ENCODE measurements at regions not wholly inside any gene's neighbourhood (a gene's known extent, or its start where the extent isn't known, plus 50 kb on each side); places are given as distances from the start of the nearest gene placed in this dataset.

GRCh38 chr13:74367193-74367592 is 233.0 kb upstream of the KLF12 start:
- Mint-ChIP-seq H3K4me3 (no peak overlapping the region), H3K4me1 (no peaks in the 10 kb centered on the region), H3K9me3 (peaks cover 2 to 24% (median 10%) of the 10 kb centered on the region in 7 donors), H3K36me3 (no peaks in the 10 kb centered on the region), H3K27me3 (ENCODE audit: low read depth in 3 of 3) (peaks cover 0 to 4% (median 0%) of the 10 kb centered on the region in 3 donors), H3K27ac (peak overlapping the region in 1 of 7 donors; percentile 2)
- H2AFZ ChIP-seq (ENCODE audit: insufficient read depth, low read depth, low read length, poor library complexity, severe bottlenecking) = no peak overlapping the region
- peaks cover 9 to 12% of the 10 kb centered on the region in 2 donors for H3K9me3 ChIP-seq (replicated peaks in 1 of 2; ENCODE audit: control insufficient read depth in 1 of 2, insufficient read depth in 1 of 2, low read length in 2 of 2)
- no peak overlapping the region for H3K4me2 ChIP-seq (replicated peaks; ENCODE audit: extremely low read depth, low read length, poor library complexity, severe bottlenecking)
- no peaks in the 10 kb centered on the region for H4K20me1 ChIP-seq (ENCODE audit: insufficient read depth, low read length)
- H3K9ac ChIP-seq (ENCODE audit: insufficient read depth, low read length, poor library complexity, severe bottlenecking) = no peak overlapping the region
- H3K79me2 ChIP-seq (ENCODE audit: insufficient read depth, low read length) = no peaks in the 10 kb centered on the region
- WGBS (ENCODE audit: insufficient coverage) = 94% methylated on average over 5 of the region's 8 CpGs
- no peak overlapping the region for H3K4me3 ChIP-seq (replicated peaks in 1 of 3; ENCODE audit: low read depth in 2 of 3, low read length in 3 of 3)
- no peaks in the 10 kb centered on the region for H3K36me3 ChIP-seq (replicated peaks in 1 of 2; ENCODE audit: control insufficient read depth in 1 of 2, insufficient read depth in 2 of 2, low read length in 2 of 2)
- no peaks in the 10 kb centered on the region for H3K27me3 ChIP-seq (ENCODE audit: control insufficient read depth in 2 of 2, insufficient read depth in 2 of 2, low read length in 2 of 2)
- DNase-seq = no peak
- no peak for TF ChIP-seq CTCF (IDR thresholded peaks at IDR 0.05)
- intact Hi-C loops (cut with micrococcal nuclease) = no loop called here
- H3K27ac ChIP-seq (ENCODE audit: low read depth in 1 of 2, low read length in 2 of 2) = no peak overlapping the region
- no peaks in the 10 kb centered on the region for H3K4me1 ChIP-seq (ENCODE audit: control insufficient read depth in 1 of 2, insufficient read depth in 2 of 2, low read length in 2 of 2)

GRCh38 chr13:74361274-74361673 is 227.1 kb upstream of the KLF12 start:
- no peaks in the 10 kb centered on the region for H3K36me3 Mint-ChIP-seq
- WGBS (ENCODE audit: insufficient coverage) = no CpG with 5 or more reads among the region's 3 CpGs
- intact Hi-C loops (cut with micrococcal nuclease) = no loop called here
- H3K9me3 Mint-ChIP-seq = peaks cover 2 to 12% (median 5%) of the 10 kb centered on the region in 7 donors
- Histone ChIP-seq H3K79me2 (ENCODE audit: insufficient read depth, low read length) (no peaks in the 10 kb centered on the region), H3K36me3 (replicated peaks in 1 of 2; ENCODE audit: control insufficient read depth in 1 of 2, insufficient read depth in 2 of 2, low read length in 2 of 2) (no peaks in the 10 kb centered on the region), H3K27me3 (ENCODE audit: control insufficient read depth in 2 of 2, insufficient read depth in 2 of 2, low read length in 2 of 2) (no peaks in the 10 kb centered on the region), H3K4me3 (replicated peaks in 1 of 3; ENCODE audit: low read depth in 2 of 3, low read length in 3 of 3) (no peak overlapping the region), H3K9ac (ENCODE audit: insufficient read depth, low read length, poor library complexity, severe bottlenecking) (no peak overlapping the region), H4K20me1 (ENCODE audit: insufficient read depth, low read length) (no peaks in the 10 kb centered on the region), H3K4me1 (ENCODE audit: control insufficient read depth in 1 of 2, insufficient read depth in 2 of 2, low read length in 2 of 2) (no peaks in the 10 kb centered on the region), H3K4me2 (replicated peaks; ENCODE audit: extremely low read depth, low read length, poor library complexity, severe bottlenecking) (no peak overlapping the region), H2AFZ (ENCODE audit: insufficient read depth, low read depth, low read length, poor library complexity, severe bottlenecking) (no peak overlapping the region), H3K9me3 (replicated peaks in 1 of 2; ENCODE audit: control insufficient read depth in 1 of 2, insufficient read depth in 1 of 2, low read length in 2 of 2) (peaks cover 0 to 4% of the 10 kb centered on the region in 2 donors), H3K27ac (ENCODE audit: low read depth in 1 of 2, low read length in 2 of 2) (no peak overlapping the region)
- H3K4me1 Mint-ChIP-seq = no peaks in the 10 kb centered on the region
- no peak overlapping the region for H3K4me3 Mint-ChIP-seq
- peaks cover 0 to 4% (median 0%) of the 10 kb centered on the region in 3 donors for H3K27me3 Mint-ChIP-seq (ENCODE audit: low read depth in 3 of 3)
- no peak for DNase-seq
- TF ChIP-seq CTCF (IDR thresholded peaks at IDR 0.05) = no peak
- H3K27ac Mint-ChIP-seq = no peak overlapping the region

Data from CD14-positive monocyte (primary cell).